Ecto neural progenitor cell (in vitro differentiated cells): ENCODE measurements at regions not wholly inside any gene's neighbourhood (a gene's known extent, or its start where the extent isn't known, plus 50 kb on each side); places are given as distances from the start of the nearest gene placed in this dataset.
"Not testable (repeated sequence)": the region's sequence is repeated elsewhere in the genome, so short reads cannot be mapped to it uniquely, and the experiment has no call there.

Source experiments
- DNase-seq: peaks from one replicate; pipeline ENCODE4 v3.0.0-alpha.2; 2018; ENCODE audit warnings: low spot score

DNA sequence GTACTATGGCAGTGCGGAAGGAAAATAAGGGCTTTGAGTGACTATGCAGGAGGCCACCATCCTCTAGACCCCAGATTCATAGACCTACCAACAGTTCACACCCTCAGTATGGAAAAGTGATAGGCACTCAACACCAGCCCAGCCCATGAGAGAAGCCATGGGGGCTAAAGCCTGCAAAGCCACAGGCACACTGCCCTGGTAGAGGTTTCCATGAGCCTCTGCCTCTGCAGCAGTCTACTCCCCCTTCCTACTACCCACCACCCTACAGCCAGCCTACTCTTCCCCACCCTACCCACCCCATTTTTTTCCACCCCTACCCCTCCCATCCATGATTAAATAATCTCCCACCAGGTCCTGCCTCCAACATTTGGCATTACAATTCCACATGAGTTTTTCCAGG, 241.9 kb downstream of the CWH43 start:
- DNase-seq = not testable (repeated sequence)

GRCh38 chr4:49229243-49229642, 243.2 kb downstream of the CWH43 start:
- not testable (repeated sequence) for DNase-seq

- DNase-seq = not testable (repeated sequence)
Measured at GRCh38 chr4:49229713-49230112, 243.6 kb downstream of the CWH43 start.

GRCh38 chr4:49233346-49233745, 247.3 kb downstream of the CWH43 start:
- not testable (repeated sequence) for DNase-seq

GRCh38 chr4:49233749-49234148, 247.7 kb downstream of the CWH43 start:
- DNase-seq = not testable (repeated sequence)

DNA sequence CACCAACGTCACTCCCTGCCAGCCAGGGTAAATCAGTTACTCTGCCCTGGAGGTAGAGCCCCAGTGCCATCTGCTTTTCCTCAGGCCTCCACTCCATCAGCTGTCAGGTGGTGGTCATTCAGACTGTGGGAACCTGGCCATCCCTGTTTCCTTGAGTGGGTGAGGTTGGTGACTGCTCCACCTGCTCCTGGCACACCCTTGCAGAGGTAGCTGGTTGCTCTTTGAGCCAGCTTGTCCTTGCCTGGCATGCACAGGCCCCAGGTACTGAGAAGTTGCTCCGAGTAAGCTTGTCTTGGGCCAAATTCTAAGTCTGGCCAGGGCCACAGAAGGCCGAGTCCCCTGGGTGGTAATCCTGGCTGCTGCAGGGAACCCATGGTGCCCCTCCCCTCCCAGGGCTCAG, 248.3 kb downstream of the CWH43 start:
- not testable (repeated sequence) for DNase-seq

DNA sequence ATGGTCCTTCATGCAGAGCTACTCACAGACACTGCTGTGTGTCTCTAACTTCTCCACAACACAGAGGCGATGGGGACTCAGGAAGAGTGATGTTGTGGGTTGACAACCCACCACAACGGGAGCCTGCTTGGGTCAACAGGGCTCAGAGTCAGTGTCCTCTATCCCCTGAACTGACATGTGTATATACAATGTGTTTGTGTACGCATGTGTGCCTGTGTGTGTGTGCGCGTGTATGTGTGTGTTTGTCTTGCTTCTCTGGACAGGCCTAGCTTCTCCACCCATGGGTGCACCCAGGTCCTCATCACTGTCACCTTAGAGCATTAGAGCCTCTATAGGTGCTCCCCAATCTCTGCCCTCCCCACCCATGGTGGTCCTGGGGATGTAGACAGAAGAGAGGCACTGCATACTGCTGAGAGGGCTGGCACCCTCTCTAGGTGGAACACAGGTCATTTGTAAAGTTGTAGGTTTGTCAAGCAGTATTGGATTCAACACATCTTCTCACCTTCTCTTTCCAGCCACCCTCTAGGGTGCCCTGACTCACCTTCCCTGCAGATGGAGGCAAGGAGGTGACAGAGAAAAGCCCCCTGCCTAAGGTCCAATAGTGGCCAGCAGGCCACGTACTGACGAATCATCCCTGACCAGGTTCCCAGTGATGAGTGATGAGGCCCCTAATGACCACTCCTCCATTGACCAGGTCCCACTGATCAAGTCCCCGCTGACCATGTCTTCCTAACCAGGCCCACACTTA, 249.5 kb downstream of the CWH43 start:
- not testable (repeated sequence) for DNase-seq

DNA sequence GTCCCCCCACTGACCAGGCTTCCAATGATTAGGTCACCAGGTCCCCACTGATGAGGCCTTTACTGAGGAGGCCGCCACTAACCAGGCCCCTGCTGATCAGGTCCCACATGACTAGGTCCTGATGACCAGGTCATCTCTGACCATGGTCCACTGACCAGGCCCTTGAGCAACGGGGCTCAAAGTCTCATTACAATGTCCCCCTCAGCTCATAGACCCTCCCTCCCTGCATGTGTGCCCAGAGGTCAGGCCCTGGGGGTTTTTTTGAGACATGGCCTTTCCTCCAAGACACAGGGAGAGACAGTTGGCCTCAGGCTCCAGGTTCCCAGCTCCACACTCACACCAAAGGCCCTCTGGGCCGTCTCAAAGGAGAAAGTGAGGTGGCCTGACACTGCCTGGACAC, 250.4 kb downstream of the CWH43 start:
- not testable (repeated sequence) for DNase-seq

GRCh38 chr4:49241295-49241694, 255.2 kb downstream of the CWH43 start:
- DNase-seq = not testable (repeated sequence)

DNA sequence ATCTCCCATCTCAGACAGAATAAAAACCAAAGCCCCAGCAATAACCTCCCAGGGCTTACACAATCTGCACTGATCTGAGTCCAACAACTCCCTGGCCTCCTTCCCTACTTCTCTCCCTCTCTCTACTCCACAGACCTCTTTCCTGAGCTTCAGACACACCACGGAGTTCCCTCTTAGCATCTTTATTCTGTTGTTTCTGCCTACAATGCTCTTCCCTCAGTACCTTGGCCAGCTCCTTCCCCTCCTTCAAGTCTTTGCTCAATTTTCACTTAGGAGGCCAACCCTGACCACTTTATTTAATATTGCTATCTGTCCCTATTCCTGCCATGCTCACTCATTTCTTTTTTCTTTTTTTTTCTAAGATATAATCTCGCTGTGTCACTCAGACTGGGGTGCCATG, 276.7 kb downstream of the CWH43 start:
- not testable (repeated sequence) for DNase-seq

DNA sequence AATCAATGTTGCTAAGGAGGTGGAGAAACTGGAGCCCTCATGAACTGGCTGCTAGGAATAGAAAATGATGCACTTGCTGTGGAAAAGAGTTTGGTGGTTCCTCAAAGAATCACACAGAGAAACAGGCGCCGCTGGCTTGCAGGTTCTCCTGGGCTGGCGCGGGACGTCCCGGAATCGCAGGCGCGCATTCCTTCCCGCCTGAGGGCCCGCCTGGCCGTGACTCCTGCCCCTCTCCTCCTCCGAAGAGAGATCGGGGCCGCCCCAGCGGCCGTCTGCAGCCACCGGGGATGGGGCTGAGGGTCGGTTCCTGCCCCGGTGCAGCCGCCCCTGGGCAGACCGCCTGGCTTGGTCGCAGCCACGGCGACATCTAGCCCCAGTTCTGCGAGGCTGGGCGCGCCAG, 284.4 kb downstream of the CWH43 start:
- not testable (repeated sequence) for DNase-seq

DNA sequence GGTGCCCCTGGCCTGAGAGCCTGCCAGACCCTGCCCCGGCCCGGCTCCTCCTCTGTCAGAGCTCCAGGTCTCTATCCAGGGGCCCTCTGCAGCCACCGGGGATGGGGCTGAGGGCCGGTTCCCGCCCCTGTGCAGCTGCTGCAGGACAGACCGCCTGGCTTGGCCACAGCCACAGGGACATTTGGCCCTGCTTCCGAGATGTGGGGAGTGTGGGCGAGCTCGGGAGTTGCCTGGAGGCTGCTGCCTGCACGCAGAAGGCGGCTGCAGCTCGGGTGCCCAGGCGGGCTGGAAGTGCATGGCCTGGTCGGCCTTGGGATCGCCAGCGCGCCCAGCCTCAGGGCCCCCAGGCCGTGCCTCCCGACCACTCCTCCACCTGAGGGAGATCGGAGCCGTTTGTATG, 284.8 kb downstream of the CWH43 start:
- DNase-seq = not testable (repeated sequence)

DNA sequence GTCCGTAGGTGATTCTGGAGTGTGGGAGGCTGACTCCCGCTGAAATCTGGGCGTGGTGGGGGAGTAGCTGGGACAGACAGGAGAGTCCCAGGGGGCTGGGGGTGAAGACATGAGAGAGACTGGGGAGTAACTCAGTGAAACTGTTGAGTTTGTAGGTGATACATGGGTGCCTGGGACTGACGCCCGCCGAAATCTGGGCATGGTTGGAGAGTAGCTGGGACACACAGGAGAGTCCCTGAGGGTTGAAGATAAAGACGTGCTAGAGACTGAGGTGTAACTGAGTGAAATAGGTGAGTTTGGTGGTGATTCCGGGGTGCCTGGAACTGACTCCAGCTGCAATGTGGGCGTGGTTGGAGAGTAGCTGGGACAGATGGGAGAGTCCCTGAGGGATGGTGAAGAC, 299.8 kb downstream of the CWH43 start:
- not testable (repeated sequence) for DNase-seq

DNA sequence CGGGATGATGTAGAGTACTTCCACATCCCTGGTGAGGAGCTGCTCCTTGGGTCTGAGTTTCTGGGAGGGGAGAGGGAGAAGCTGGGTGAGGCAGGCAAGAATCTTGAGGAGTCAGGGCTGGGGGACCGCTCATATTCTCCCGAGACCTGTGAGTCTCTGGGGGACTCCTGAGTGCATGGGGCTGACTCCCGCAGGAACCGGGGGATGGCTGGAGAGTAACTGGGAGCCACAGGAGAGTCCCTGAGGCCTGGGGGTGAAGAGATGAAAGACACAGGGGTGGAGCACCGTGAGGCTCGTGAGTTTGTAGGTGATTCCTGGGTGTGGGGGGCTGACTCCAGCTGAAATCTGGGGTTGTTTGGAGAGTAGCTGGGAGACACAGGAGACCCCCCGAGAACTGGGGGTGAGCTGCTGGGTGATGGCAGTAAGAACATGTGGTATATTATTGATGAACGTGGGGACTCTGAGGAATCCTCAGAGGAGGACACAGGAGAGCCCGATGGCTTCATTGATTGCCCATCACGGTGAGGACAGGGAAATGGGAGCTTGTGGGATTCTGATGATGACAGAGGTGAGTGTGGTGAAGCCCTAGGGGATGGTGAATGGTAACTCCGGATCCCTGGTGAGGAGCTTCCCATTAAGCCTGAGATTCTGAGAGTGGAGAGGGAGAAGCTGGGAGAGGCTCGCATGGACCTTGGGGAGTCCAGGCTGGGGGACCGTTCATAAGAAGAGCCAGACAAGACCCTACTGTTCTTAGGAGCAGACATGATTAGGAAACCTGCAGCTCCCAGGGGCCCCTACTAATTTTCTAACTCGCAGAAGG, 301.1 kb downstream of the CWH43 start:
- DNase-seq = peak; percentile 41

DNA sequence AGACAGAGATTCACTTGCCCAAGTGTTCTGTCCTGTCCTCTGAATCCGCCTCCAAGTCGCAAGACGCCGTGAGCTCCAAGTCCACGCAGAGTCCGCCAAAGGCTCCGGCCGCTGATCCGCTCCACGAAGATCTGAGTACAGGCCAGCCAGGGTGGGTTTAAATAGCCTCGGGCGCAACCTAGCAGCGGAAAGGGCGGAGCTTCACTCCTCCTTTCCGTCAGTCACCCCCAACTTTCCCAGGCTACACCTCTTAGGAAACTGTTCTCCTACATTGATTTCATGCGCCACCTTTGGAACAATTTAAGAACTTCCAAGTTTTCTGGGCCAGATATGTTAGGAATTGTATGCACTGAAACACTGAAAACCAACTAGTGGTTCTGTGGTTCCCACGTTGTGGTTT, 301.8 kb downstream of the CWH43 start:
- peak; percentile 36 for DNase-seq

DNA sequence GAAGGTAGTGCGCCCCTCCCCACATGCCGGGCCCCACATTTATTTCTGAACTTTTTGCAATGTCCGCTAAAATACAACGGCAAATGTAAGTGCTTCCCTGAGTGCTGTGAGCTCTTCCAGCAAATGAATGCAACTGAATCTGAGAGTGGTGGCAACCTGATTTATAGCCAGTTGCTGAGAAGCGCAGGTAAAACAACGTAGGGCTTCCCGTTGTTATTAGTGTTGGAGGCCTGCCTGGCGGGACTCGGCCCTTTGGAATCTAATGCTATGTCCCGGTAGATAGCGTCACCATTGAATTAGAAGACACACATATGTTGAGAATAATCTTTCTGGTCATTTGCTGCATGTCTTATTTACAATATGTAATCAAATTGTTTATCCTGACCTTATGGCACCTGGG, 302.7 kb downstream of the CWH43 start:
- DNase-seq = not testable (repeated sequence)

DNA sequence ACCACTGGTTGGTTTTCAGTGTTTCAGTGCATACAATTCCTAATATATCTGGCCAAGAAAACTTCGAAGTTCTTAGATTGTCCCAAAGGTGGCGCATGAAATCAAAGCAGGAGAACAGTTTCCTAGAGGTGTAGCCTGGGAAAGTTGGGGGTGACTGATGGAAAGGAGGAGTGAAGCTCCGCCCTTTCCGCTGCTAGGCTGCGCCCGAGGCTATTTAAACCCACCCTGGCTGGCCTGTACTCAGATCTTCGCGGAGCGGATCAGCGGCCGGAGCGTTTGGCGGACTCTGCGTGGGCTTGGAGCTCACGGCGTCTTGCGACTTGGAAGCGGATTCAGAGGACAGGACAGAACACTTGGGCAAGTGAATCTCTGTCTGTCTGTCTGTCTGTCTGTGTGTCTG, 328.7 kb downstream of the CWH43 start:
- not testable (repeated sequence) for DNase-seq

DNA sequence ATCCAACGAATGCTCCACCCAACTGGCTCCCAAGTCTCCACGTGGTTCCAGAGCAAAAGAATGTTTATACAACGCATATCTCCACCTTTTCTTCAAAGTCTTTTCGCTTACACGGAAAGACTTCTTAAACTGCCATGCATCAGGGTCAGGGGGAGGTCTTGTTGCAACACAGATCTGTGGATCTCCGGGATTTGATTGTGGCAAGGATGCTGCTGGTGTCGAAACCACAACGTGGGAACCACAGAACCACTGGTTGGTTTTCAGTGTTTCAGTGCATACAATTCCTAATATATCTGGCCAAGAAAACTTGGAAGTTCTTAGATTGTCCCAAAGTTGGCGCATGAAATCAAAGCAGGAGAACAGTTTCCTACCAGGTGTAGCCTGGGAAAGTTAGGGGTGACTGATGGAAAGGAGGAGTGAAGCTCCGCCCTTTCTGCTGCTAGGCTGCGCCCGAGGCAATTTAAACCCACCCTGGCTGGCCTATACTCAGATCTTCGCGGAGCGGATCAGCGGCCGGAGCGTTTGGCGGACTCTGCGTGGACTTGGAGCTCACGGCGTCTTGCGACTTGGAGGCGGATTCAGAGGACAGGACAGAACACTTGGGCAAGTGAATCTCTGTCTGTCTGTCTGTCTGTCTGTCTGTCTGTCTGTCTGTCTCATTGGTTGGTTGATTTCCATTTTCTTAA, 334.8 kb downstream of the CWH43 start:
- DNase-seq = not testable (repeated sequence)

GRCh38 chr4:49321511-49322300, 335.6 kb downstream of the CWH43 start:
- not testable (repeated sequence) for DNase-seq

DNA sequence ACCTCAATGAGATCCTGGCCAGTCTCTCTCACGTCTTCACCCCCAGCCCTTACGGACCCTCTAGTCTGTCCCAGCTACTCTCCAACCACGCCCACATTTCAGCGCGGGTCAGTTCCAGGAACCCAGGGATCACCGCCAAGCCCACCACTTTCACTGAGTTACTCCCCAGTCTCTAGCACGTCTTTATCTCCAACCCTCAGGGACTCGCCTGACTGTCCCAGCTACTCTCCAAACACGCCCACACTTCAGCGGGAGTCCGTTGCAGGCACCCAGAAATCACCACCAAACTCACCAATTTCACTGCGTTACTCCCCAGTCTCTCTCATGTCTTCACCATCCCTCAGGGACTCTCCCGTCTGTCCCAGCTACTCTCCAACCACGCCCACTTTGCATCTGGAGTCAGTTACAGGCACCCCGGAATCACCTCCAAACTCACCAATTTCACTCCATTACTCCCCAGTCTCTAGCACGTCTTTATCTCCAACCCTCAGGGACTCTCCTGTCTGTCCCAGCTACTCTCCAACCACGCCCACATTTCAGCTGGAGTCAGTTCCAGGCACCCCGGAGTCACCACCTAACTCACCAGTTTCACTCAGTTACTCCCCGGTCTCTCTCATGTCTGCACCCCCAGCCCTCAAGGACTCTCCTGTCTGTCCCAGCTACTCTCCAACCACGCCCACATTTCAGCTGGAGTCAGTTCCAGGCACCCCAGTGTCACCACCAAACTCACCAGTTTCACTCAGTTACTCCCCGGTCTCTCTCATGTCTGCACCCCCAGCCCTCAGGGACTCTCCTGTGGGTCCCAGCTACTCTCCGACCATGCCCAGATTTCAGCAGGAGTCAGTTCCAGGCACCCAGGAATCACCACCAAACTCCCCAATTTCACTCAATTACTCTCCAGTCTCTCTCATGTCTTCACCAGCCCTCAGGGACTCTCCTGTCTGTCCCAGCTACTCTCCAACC, 336.8 kb downstream of the CWH43 start:
- not testable (repeated sequence) for DNase-seq

GRCh38 chr4:49323573-49323940, 337.5 kb downstream of the CWH43 start:
- DNase-seq = not testable (repeated sequence)
